Upper lobe of right lung (tissue), 1 donor: ENCODE measurements at regions not wholly inside any gene's neighbourhood (a gene's known extent, or its start where the extent isn't known, plus 50 kb on each side); places are given as distances from the start of the nearest gene placed in this dataset.

Experiments
- ATAC-seq: fragments of 200-7000 bp; cut with Tn5 transposase; one replicate; pipeline ENCODE4 v1.9.1; 2020; ENCODE audit warnings: mild to moderate bottlenecking, moderate library complexity
- DNase-seq: peaks from one replicate; pipeline ENCODE4 v3.0.0-alpha.2; 2020
- H3K27ac ChIP-seq: fragments of 200-600 bp; one replicate; pipeline ENCODE4 v1.8.0; 2022
- H3K27me3 ChIP-seq: fragments of 200-600 bp; one replicate; pipeline ENCODE4 v1.8.0; 2022; ENCODE audit warnings: mild to moderate bottlenecking
- H3K36me3 ChIP-seq: fragments of 200-600 bp; one replicate; pipeline ENCODE4 v1.8.0; 2022
- H3K4me1 ChIP-seq: fragments of 200-600 bp; one replicate; pipeline ENCODE4 v1.8.0; 2022
- H3K4me3 ChIP-seq: fragments of 200-600 bp; one replicate; pipeline ENCODE4 v1.8.0; 2022; ENCODE audit warnings: mild to moderate bottlenecking
- H3K9me3 ChIP-seq: fragments of 200-600 bp; one replicate; pipeline ENCODE4 v1.8.0; 2022
- CTCF ChIP-seq: fragments of 200-600 bp; IDR thresholded peaks from one replicate; pipeline ENCODE4 v1.8.0; 2022; ENCODE audit warnings: antibody characterized with exemption
- intact Hi-C: fragments of 100-400 bp; cut with DNase I; formaldehyde crosslinking; loops from one replicate; pipeline ENCODE4 v1.11.0; 2022
- donor health status: DM: no; HTN: yes; CAD: no; lungs with severe emphysema.

GRCh38 chr2:236968101-236968879, 117.4 kb upstream of the COPS8 start:
- Histone ChIP-seq H3K27ac (no peak overlapping the region), H3K9me3 (no peaks in the 10 kb centered on the region), H3K27me3 (no peaks in the 10 kb centered on the region), H3K4me1 (peaks cover 13% of the 10 kb centered on the region), H3K36me3 (no peaks in the 10 kb centered on the region), H3K4me3 (no peak overlapping the region)
- no peak for TF ChIP-seq CTCF
- no peak for DNase-seq
- ATAC-seq, result no peak
- intact Hi-C loops, result no loop called here

GRCh38 chr2:236968880-236969534, 116.7 kb upstream of the COPS8 start:
- Histone ChIP-seq H3K4me1 (peaks cover 13% of the 10 kb centered on the region), H3K27me3 (no peaks in the 10 kb centered on the region), H3K9me3 (no peaks in the 10 kb centered on the region), H3K4me3 (no peak overlapping the region), H3K36me3 (no peaks in the 10 kb centered on the region), H3K27ac (no peak overlapping the region)
- ATAC-seq (no peak), DNase-seq (no peak)
- intact Hi-C loops, result no loop called here
- TF ChIP-seq CTCF, result no peak

GRCh38 chr2:236969767-236970655, 115.7 kb upstream of the COPS8 start:
- no peaks in the 10 kb centered on the region for H3K27me3 ChIP-seq
- no peak overlapping the region for H3K4me3 ChIP-seq
- H3K9me3 ChIP-seq, result no peaks in the 10 kb centered on the region
- H3K27ac ChIP-seq, result no peak overlapping the region
- ATAC-seq, result no peak
- TF ChIP-seq CTCF, result no peak
- no peaks in the 10 kb centered on the region for H3K36me3 ChIP-seq
- peaks cover 13% of the 10 kb centered on the region for H3K4me1 ChIP-seq
- intact Hi-C loops, result no loop called here
- no peak for DNase-seq

- intact Hi-C loops, result no loop called here
- H3K36me3 ChIP-seq, result no peaks in the 10 kb centered on the region
- ATAC-seq, result no peak
- TF ChIP-seq CTCF, result no peak
- no peaks in the 10 kb centered on the region for H3K27me3 ChIP-seq
- no peak overlapping the region for H3K4me3 ChIP-seq
- no peak for DNase-seq
- no peaks in the 10 kb centered on the region for H3K9me3 ChIP-seq
- peaks cover 13% of the 10 kb centered on the region for H3K4me1 ChIP-seq
- no peak overlapping the region for H3K27ac ChIP-seq
Observed at GRCh38 chr2:236970656-236971010, 115.1 kb upstream of the COPS8 start.

- no peaks in the 10 kb centered on the region for H3K36me3 ChIP-seq
- DNase-seq (peak; percentile 83), ATAC-seq (peak; percentile 84)
- no peak for TF ChIP-seq CTCF
- H3K27me3 ChIP-seq, result no peaks in the 10 kb centered on the region
- intact Hi-C loops, result no loop called here
- H3K27ac ChIP-seq, result peak overlapping the region; percentile 11
- peaks cover 13% of the 10 kb centered on the region for H3K4me1 ChIP-seq
- no peak overlapping the region for H3K4me3 ChIP-seq
- no peaks in the 10 kb centered on the region for H3K9me3 ChIP-seq
Observed at GRCh38 chr2:236971131-236971821, 114.4 kb upstream of the COPS8 start.
